GM12878 (cell line): ENCODE measurements at regions not wholly inside any gene's neighbourhood (a gene's known extent, or its start where the extent isn't known, plus 50 kb on each side); places are given as distances from the start of the nearest gene placed in this dataset.

Experiments
- ATAC-seq: fragments of 200-7000 bp; cut with Tn5 transposase; 3 replicates; pipeline ENCODE4 v1.9.1; 2020; ENCODE audit warnings: mild to moderate bottlenecking, moderate library complexity
- BruUV-seq: library from RNA; stranded (reverse); fragments of 400-500 nt; replicated peaks from 2 replicates; lab custom pipeline; 2021; lab: Mats Ljungman, UMichigan
- CTCF ChIA-PET: fragments of 300-600 bp; sonication (Branson Sonifier 250); formaldehyde crosslinking; extraction: SDS; loops from one replicate; lab custom pipeline; 2021; ENCODE audit warnings: inconsistent platforms; lab: Yijun Ruan, JAX
- POLR2A ChIA-PET: fragments of 350-600 bp; formaldehyde crosslinking; extraction: SDS; loops from one replicate; lab custom pipeline; 2021; ENCODE audit warnings: inconsistent platforms; lab: Charles Lee
- RAD21 ChIA-PET: fragments of 300-600 bp; sonication (Branson Sonifier 250); formaldehyde crosslinking; loops from one replicate; lab custom pipeline; 2023; ENCODE audit warnings: antibody characterized with exemption; ENCODE audit not compliant: unreplicated experiment; lab: Charles Lee
- SMC1A ChIA-PET: fragments of 300-600 bp; sonication (Branson Sonifier 250); formaldehyde crosslinking; loops from one replicate; lab custom pipeline; 2023; ENCODE audit not compliant: unreplicated experiment, uncharacterized antibody; lab: Charles Lee
- DNase-seq: peaks from one replicate; pipeline ENCODE4 v3.0.0-alpha.2; 2011; ENCODE audit warnings: low read depth, low spot score
- FAIRE-seq: peaks from 3 replicates; lab custom pipeline; 2011; peaks lifted over from hg19 to GRCh38; lab: Jason Lieb, UNC
- H2AFZ ChIP-seq: 2 replicates; pipeline ENCODE4 v1.6.0; 2011; ENCODE audit warnings: low read depth, low read length, control low read depth; ENCODE audit not compliant: control insufficient read depth
- H3K27ac ChIP-seq: 2 replicates; pipeline ENCODE4 v1.5.1; 2011; ENCODE audit warnings: control low read depth; ENCODE audit not compliant: control insufficient read depth, insufficient read depth
- H3K27me3 ChIP-seq, 2 experiments: replicated peaks in 1 of 2; 2 replicates each; pipeline versions ENCODE4 v1.6.0 to v1.6.1; 2011; ENCODE audit warnings: low read length in 1 of 2; ENCODE audit not compliant: control insufficient read depth in 2 of 2, insufficient read depth in 2 of 2
- H3K36me3 ChIP-seq, 2 experiments: 2 replicates each; pipeline ENCODE4 v1.5.1; 2011; ENCODE audit warnings: low read length in 1 of 2; ENCODE audit not compliant: control insufficient read depth in 2 of 2, insufficient read depth in 2 of 2
- H3K4me1 ChIP-seq: 2 replicates; pipeline ENCODE4 v1.6.1; 2011; ENCODE audit warnings: mild to moderate bottlenecking, low read length, moderate library complexity, mixed read lengths; ENCODE audit not compliant: control insufficient read depth, insufficient read depth
- H3K4me2 ChIP-seq: 2 replicates; pipeline ENCODE4 v1.6.0; 2011; ENCODE audit warnings: control low read depth; ENCODE audit not compliant: control insufficient read depth, insufficient read depth
- H3K4me3 ChIP-seq: fragments of 200-600 bp; sonication (generic); 2 replicates; pipeline ENCODE4 v1.5.1; 2016
- H3K79me2 ChIP-seq: 2 replicates; pipeline ENCODE4 v1.6.0; 2011; ENCODE audit warnings: low read length; ENCODE audit not compliant: control insufficient read depth, insufficient read depth
- H3K9ac ChIP-seq: 2 replicates; pipeline ENCODE4 v1.8.0; 2011; ENCODE audit warnings: low read length, control low read depth, mixed read lengths; ENCODE audit not compliant: control insufficient read depth, insufficient read depth
- H3K9me3 ChIP-seq: replicated peaks from 3 replicates; pipeline ENCODE4 v1.5.1; 2011; ENCODE audit warnings: mild to moderate bottlenecking, low read length; ENCODE audit not compliant: control insufficient read depth, insufficient read depth
- H4K20me1 ChIP-seq: 2 replicates; pipeline ENCODE4 v1.6.0; 2011; ENCODE audit not compliant: control insufficient read depth, insufficient read depth
- KAT2A ChIP-seq: conservative IDR thresholded peaks from 2 replicates; pipeline ENCODE4 v1.6.1; 2011; ENCODE audit warnings: low read depth, low read length; ENCODE audit not compliant: control insufficient read depth
- NRF1 ChIP-seq: conservative IDR thresholded peaks from 2 replicates; pipeline ENCODE4 v1.6.1; 2011; ENCODE audit warnings: mild to moderate bottlenecking, low read depth, low read length, improper control_type of control experiment
- PML ChIP-seq: IDR thresholded peaks from 2 replicates; pipeline ENCODE4 v1.6.1; 2012; ENCODE audit warnings: low read length, inconsistent platforms
- RB1 ChIP-seq: fragments of 450-650 bp; formaldehyde crosslinking; IDR thresholded peaks from 2 replicates; pipeline ENCODE4 v1.6.1; 2017; ENCODE audit warnings: mild to moderate bottlenecking, borderline replicate concordance
- RCOR1 ChIP-seq: conservative IDR thresholded peaks from 2 replicates; pipeline ENCODE4 v1.6.1; 2012; ENCODE audit warnings: low read depth, low read length, improper control_type of control experiment
- RFX5 ChIP-seq: IDR thresholded peaks from 2 replicates; pipeline ENCODE4 v1.6.1; 2011; ENCODE audit warnings: low read depth, low read length, improper control_type of control experiment
- SMC3 ChIP-seq: IDR thresholded peaks from 2 replicates; pipeline ENCODE4 v1.6.1; 2011; ENCODE audit warnings: low read length, improper control_type of control experiment, borderline replicate concordance
- TARDBP ChIP-seq: IDR thresholded peaks from 2 replicates; pipeline ENCODE4 v1.6.1; 2016; ENCODE audit warnings: borderline replicate concordance
- TBL1XR1 ChIP-seq: IDR thresholded peaks from 2 replicates; pipeline ENCODE4 v1.6.1; 2012; ENCODE audit warnings: low read depth, low read length, improper control_type of control experiment
- WGBS: methylation state at CpG from one replicate; pipeline ENCODE4 v1.1.6; 2016; ENCODE audit warnings: low lambda C conversion rate; ENCODE audit not compliant: insufficient replicate concordance, insufficient coverage; ENCODE audit errors: missing lambda C conversion rate; 5-methylcytosine and 5-hydroxymethylcytosine counted together
- in situ Hi-C: fragments of 300-500 bp; cut with MboI; formaldehyde crosslinking; loops from 9 replicates; pipeline ENCODE4 v1.14.3; 2018; ENCODE audit warnings: mixed read lengths
- intact Hi-C: fragments of 100-400 bp; cut with micrococcal nuclease; formaldehyde crosslinking; loops from one replicate; pipeline ENCODE4 v1.14.2; 2022; ENCODE audit not compliant: unreplicated experiment
- TF ChIP-seq, protein P1 (sequence below): fragments of 450-650 bp; IDR thresholded peaks from 2 replicates; pipeline ENCODE4 v1.6.1; 2017; ENCODE audit warnings: antibody characterized with exemption, mild to moderate bottlenecking, moderate library complexity

DNA sequence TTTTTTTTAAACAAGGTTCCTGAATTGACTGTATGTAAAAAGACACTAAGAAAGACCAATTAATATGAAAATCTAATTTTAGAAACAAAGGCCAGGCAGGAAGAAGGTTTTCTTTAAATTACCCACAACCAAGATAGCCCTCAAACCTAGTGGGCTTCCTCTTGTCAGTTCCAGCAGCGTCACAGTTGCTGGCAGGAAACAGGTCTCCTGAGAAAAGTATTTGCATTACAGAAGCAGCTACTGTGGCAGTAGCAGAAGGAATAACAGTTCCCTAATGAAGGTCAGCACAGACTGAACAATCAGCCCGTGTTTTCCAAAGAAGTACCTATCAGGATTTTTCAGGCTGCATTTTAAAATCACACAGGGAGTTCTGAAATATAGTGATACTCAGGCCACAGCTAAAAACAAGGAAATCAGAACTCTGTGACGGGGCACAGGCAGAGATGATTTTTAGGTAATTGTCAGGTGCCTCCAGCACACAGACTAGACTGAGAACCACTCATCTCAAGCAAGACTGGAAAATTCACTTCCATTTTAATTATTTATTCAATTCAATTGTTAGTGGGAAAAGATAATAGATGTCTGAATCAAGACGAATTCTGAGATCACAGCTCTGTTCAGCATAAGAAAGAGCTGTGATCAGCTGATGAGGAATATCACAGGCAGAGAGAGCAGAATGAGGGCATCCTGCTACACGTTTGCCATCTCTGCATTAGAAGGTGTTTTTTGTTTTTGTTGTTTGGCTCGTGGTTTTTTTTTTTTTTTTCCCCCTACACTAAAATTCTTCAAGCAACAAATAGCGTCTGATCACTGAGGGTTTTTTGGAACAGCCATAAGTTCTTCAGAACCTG is 230.5 kb upstream of the KHDRBS2 start:
- FAIRE-seq (no peak), DNase-seq (no peak), ATAC-seq (no peak)
- H3K27me3 ChIP-seq = no peaks in the 10 kb centered on the region
- no peaks in the 10 kb centered on the region for H3K36me3 ChIP-seq
- no peak overlapping the region for H3K9ac ChIP-seq
- ChIA-PET POLR2A (no interaction called here), CTCF (no interaction called here), RAD21 (no interaction called here), SMC1A (no interaction called here)
- no peak overlapping the region for H3K4me3 ChIP-seq
- no TSS peak for BruUV-seq
- no peaks in the 10 kb centered on the region for H4K20me1 ChIP-seq
- WGBS = 7% methylated on average over 7 of the region's 7 CpGs
- intact Hi-C loops (no loop called here), in situ Hi-C loops (no loop called here)
- H3K79me2 ChIP-seq = no peaks in the 10 kb centered on the region
- TF ChIP-seq RFX5 = 0 out of 2 replicates have a peak, but pooled peaks have one; percentile 24
- no peak for TF ChIP-seq TBL1XR1
- H3K27ac ChIP-seq = no peak overlapping the region
- H2AFZ ChIP-seq = no peak overlapping the region
- no peaks in the 10 kb centered on the region for H3K9me3 ChIP-seq
- H3K4me1 ChIP-seq = no peaks in the 10 kb centered on the region
- no peak overlapping the region for H3K4me2 ChIP-seq

DNA sequence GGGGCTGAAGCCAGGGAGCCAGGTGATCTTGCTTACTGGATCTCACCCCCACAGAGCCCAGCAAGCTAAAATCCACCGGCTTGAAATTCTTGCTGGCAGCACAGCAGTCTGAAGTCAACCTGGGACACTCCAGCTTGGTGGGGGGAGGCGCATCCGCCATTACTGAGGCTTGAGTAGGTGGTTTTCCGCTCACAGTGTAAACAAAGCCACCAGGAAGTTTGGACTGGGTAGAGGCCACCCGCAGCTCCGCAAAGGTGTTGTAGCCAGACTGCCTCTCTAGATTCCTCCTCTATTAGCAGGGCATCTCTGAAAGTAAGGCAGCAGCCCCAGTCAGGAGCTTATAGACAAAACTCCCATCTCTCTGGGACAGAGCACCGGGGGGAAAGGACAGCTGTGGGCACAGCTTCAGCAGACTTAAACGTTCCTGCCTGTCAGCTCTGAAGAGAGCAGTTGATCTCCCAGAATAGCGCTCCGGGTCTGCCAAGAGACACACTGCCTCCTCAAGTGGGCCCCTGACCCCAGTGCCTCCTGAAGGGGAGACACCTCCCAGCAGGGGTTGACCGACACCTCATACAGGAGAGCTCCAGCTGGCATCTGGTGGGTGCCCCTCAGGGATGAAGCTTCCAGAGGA is 206.3 kb upstream of the KHDRBS2 start:
- no peak for ATAC-seq
- no TSS peak for BruUV-seq
- TF ChIP-seq RB1 (no peak), PML (no peak), TARDBP (no peak), KAT2A (no peak), RCOR1 (no peak), SMC3 (no peak), NRF1 (no peak)
- TF ChIP-seq, protein P1, sequence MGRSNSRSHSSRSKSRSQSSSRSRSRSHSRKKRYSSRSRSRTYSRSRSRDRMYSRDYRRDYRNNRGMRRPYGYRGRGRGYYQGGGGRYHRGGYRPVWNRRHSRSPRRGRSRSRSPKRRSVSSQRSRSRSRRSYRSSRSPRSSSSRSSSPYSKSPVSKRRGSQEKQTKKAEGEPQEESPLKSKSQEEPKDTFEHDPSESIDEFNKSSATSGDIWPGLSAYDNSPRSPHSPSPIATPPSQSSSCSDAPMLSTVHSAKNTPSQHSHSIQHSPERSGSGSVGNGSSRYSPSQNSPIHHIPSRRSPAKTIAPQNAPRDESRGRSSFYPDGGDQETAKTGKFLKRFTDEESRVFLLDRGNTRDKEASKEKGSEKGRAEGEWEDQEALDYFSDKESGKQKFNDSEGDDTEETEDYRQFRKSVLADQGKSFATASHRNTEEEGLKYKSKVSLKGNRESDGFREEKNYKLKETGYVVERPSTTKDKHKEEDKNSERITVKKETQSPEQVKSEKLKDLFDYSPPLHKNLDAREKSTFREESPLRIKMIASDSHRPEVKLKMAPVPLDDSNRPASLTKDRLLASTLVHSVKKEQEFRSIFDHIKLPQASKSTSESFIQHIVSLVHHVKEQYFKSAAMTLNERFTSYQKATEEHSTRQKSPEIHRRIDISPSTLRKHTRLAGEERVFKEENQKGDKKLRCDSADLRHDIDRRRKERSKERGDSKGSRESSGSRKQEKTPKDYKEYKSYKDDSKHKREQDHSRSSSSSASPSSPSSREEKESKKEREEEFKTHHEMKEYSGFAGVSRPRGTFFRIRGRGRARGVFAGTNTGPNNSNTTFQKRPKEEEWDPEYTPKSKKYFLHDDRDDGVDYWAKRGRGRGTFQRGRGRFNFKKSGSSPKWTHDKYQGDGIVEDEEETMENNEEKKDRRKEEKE = no peak

More for the DNA sequence above, 206.3 kb upstream of the KHDRBS2 start:
- no peaks in the 10 kb centered on the region for H3K79me2 ChIP-seq
- no peaks in the 10 kb centered on the region for H3K36me3 ChIP-seq
- intact Hi-C loops = no loop called here
- H3K9ac ChIP-seq = no peak overlapping the region
- in situ Hi-C loops = no loop called here
- 40% methylated on average over 11 of the region's 11 CpGs for whole genome bisulfite sequencing
- H2AFZ ChIP-seq = no peak overlapping the region
- no peak overlapping the region for H3K27ac ChIP-seq
- SMC1A ChIA-PET = no interaction called here
- H3K4me3 ChIP-seq = no peak overlapping the region
- H3K4me1 ChIP-seq = no peaks in the 10 kb centered on the region
- POLR2A ChIA-PET = no interaction called here
- no peaks in the 10 kb centered on the region for H3K9me3 ChIP-seq
- H3K27me3 ChIP-seq = no peaks in the 10 kb centered on the region
- H3K4me2 ChIP-seq = no peak overlapping the region
- CTCF ChIA-PET = no interaction called here
- H4K20me1 ChIP-seq = no peaks in the 10 kb centered on the region
- DNase-seq = no peak
- RAD21 ChIA-PET = no interaction called here
- FAIRE-seq = no peak
